ENCODE measurements at regions not wholly inside any gene's neighbourhood (a gene's known extent, or its start where the extent isn't known, plus 50 kb on each side); places are given as distances from the start of the nearest gene placed in this dataset.

DNA sequence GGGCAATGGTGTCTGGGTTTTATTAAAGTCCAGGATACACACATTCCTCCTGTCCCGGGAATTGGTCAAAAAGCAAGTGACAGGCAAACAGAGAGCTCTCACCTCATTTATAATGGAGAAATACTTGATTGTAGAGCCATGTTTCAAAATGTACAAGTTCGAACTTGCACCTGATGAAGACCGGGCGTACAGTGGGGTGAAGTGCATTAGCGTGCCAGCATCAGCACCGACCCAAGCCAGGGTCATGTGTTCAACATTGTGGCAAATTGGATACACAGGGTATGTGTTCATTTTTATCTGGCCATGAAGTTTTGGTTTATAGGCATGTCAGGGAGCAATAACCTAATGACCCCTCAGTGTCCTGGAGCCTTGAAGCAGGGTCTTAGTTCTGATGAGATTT is 472.5 kb downstream of the IRX1 start:
- TF ChIP-seq, protein P1, sequence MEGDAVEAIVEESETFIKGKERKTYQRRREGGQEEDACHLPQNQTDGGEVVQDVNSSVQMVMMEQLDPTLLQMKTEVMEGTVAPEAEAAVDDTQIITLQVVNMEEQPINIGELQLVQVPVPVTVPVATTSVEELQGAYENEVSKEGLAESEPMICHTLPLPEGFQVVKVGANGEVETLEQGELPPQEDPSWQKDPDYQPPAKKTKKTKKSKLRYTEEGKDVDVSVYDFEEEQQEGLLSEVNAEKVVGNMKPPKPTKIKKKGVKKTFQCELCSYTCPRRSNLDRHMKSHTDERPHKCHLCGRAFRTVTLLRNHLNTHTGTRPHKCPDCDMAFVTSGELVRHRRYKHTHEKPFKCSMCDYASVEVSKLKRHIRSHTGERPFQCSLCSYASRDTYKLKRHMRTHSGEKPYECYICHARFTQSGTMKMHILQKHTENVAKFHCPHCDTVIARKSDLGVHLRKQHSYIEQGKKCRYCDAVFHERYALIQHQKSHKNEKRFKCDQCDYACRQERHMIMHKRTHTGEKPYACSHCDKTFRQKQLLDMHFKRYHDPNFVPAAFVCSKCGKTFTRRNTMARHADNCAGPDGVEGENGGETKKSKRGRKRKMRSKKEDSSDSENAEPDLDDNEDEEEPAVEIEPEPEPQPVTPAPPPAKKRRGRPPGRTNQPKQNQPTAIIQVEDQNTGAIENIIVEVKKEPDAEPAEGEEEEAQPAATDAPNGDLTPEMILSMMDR (IDR thresholded peaks at IDR 0.05) = no peak
- TF ChIP-seq POLR2AphosphoS5 (IDR thresholded peaks at IDR 0.05) = no peak
- TF ChIP-seq POLR2A (IDR thresholded peaks at IDR 0.05) = no peak
- no peak for TF ChIP-seq EP300 (IDR thresholded peaks at IDR 0.05)
